ENCODE measurements at regions not wholly inside any gene's neighbourhood (a gene's known extent, or its start where the extent isn't known, plus 50 kb on each side); places are given as distances from the start of the nearest gene placed in this dataset.

DNA sequence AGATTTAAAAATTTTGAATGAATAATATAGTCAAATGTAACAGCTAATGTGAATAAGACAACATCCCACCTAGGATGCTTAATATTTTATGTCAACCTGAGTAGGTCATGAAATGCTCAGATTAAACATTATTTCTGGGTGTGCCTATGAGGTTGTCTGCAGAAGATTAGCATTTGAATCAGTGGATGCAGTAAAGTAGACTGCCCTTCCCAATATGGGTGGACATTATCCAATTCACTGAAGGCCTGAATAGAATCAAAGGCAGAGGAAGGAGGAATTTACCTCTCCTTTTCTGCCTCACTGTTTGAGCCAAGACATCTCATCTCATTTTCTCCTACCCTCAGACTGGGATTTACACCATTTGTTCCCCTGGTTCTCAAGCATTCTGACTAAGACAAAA lies 1582.3 kb downstream of the EFNA5 start:
- TF ChIP-seq CTCF (conservative IDR thresholded peaks at IDR 0.05 in 1 of 2, IDR thresholded peaks at IDR 0.05 in 1 of 2; ENCODE audit: extremely low read depth in 1 of 2, insufficient read depth in 1 of 2, low read depth in 1 of 2, low read length in 2 of 2) = no peak
- no peak for TF ChIP-seq EZH2 (IDR thresholded peaks at IDR 0.05; ENCODE audit: borderline replicate concordance, low read length)

Measured in mammary epithelial cell (primary cell).